ENCODE measurements at regions not wholly inside any gene's neighbourhood (a gene's known extent, or its start where the extent isn't known, plus 50 kb on each side); places are given as distances from the start of the nearest gene placed in this dataset.

DNA sequence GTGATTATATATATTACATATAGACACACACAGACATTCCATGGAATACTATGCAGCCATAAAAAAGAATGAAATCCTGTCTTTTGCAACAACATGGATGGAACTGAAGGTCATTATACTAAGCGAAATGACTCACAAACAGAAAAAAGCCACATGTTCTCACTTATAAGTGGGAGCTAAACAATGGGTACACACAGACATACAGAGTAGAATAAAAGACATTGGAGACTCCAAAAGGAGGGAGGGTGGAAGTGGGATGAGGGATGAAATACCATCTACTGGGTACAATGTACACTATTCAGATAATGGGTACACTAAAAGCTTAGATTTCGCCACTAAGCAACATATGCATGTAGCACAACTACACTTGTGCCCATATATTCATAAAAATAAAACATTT lies 170.0 kb upstream of the RGMB start:
- TF ChIP-seq, protein P1, sequence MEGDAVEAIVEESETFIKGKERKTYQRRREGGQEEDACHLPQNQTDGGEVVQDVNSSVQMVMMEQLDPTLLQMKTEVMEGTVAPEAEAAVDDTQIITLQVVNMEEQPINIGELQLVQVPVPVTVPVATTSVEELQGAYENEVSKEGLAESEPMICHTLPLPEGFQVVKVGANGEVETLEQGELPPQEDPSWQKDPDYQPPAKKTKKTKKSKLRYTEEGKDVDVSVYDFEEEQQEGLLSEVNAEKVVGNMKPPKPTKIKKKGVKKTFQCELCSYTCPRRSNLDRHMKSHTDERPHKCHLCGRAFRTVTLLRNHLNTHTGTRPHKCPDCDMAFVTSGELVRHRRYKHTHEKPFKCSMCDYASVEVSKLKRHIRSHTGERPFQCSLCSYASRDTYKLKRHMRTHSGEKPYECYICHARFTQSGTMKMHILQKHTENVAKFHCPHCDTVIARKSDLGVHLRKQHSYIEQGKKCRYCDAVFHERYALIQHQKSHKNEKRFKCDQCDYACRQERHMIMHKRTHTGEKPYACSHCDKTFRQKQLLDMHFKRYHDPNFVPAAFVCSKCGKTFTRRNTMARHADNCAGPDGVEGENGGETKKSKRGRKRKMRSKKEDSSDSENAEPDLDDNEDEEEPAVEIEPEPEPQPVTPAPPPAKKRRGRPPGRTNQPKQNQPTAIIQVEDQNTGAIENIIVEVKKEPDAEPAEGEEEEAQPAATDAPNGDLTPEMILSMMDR (conservative IDR thresholded peaks at IDR 0.05; ENCODE audit: low read depth, low read length): no peak
- no peak for TF ChIP-seq POLR2A (IDR thresholded peaks at IDR 0.05; ENCODE audit: low read depth, low read length)
- TF ChIP-seq MAFK (IDR thresholded peaks at IDR 0.05; ENCODE audit: low read depth, low read length): no peak
- no peak for TF ChIP-seq SMC3 (IDR thresholded peaks at IDR 0.05; ENCODE audit: low read depth, low read length)
- TF ChIP-seq FOS (IDR thresholded peaks at IDR 0.05; ENCODE audit: low read depth, low read length): no peak
- TF ChIP-seq, protein P2, sequence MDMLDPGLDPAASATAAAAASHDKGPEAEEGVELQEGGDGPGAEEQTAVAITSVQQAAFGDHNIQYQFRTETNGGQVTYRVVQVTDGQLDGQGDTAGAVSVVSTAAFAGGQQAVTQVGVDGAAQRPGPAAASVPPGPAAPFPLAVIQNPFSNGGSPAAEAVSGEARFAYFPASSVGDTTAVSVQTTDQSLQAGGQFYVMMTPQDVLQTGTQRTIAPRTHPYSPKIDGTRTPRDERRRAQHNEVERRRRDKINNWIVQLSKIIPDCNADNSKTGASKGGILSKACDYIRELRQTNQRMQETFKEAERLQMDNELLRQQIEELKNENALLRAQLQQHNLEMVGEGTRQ (IDR thresholded peaks at IDR 0.05; ENCODE audit: low read depth, low read length): no peak
